Activated T-cell treated with anti-CD3 and anti-CD28 coated beads, Interleukin-2, amount 50 U/mL, for 48 hours (primary cell): ENCODE measurements at regions not wholly inside any gene's neighbourhood (a gene's known extent, or its start where the extent isn't known, plus 50 kb on each side); places are given as distances from the start of the nearest gene placed in this dataset.
"Not testable (repeated sequence)": the region's sequence is repeated elsewhere in the genome, so short reads cannot be mapped to it uniquely, and the experiment has no call there.

Source experiments
- DNase-seq, 2 experiments: peaks; one replicate each; pipeline ENCODE4 v3.0.0-alpha.2; 2020

- no peak for DNase-seq
Observed at GRCh38 chr14:106346534-106347290, 820.3 kb downstream of the TMEM121 start.

GRCh38 chr14:106347291-106347778, 821.0 kb downstream of the TMEM121 start:
- DNase-seq = no peak

GRCh38 chr14:106347890-106348755, 821.7 kb downstream of the TMEM121 start:
- no peak for DNase-seq

- peak; percentile 98 for DNase-seq
Observed at GRCh38 chr14:106348873-106349540, 822.6 kb downstream of the TMEM121 start.

GRCh38 chr14:106349678-106350457, 823.5 kb downstream of the TMEM121 start:
- DNase-seq = not testable (repeated sequence)

GRCh38 chr14:106355007-106355791, 828.8 kb downstream of the TMEM121 start:
- DNase-seq = not testable (repeated sequence)

GRCh38 chr14:106355881-106356642, 829.7 kb downstream of the TMEM121 start:
- not testable (repeated sequence) for DNase-seq

- DNase-seq = not testable (repeated sequence)
Observed at GRCh38 chr14:106356643-106356930, 830.2 kb downstream of the TMEM121 start.

- DNase-seq = peak; percentile 77 to 78
Observed at GRCh38 chr14:106359157-106359887, 832.9 kb downstream of the TMEM121 start.

- DNase-seq = not testable (repeated sequence)
Observed at GRCh38 chr14:106365371-106365770, 839.0 kb downstream of the TMEM121 start.

GRCh38 chr14:106365894-106366293, 839.5 kb downstream of the TMEM121 start:
- peak in 1 of 2 experiments; percentile 40 for DNase-seq

- DNase-seq = not testable (repeated sequence)
Observed at GRCh38 chr14:106366971-106367370, 840.6 kb downstream of the TMEM121 start.

GRCh38 chr14:106369456-106369855, 843.1 kb downstream of the TMEM121 start:
- DNase-seq = not testable (repeated sequence)

GRCh38 chr14:106372870-106373652, 846.7 kb downstream of the TMEM121 start:
- peak; percentile 87 to 91 for DNase-seq

GRCh38 chr14:106373653-106374110, 847.3 kb downstream of the TMEM121 start:
- DNase-seq = not testable (repeated sequence)

- no peak for DNase-seq
Observed at GRCh38 chr14:106377432-106377831, 851.0 kb downstream of the TMEM121 start.

- peak; percentile 60 to 66 for DNase-seq
Observed at GRCh38 chr14:106378191-106378590, 851.8 kb downstream of the TMEM121 start.

GRCh38 chr14:106380740-106381139, 854.4 kb downstream of the TMEM121 start:
- DNase-seq = no peak

GRCh38 chr14:106389186-106389585, 862.8 kb downstream of the TMEM121 start:
- DNase-seq = not testable (repeated sequence)
